ENCODE measurements at regions not wholly inside any gene's neighbourhood (a gene's known extent, or its start where the extent isn't known, plus 50 kb on each side); places are given as distances from the start of the nearest gene placed in this dataset.

DNA sequence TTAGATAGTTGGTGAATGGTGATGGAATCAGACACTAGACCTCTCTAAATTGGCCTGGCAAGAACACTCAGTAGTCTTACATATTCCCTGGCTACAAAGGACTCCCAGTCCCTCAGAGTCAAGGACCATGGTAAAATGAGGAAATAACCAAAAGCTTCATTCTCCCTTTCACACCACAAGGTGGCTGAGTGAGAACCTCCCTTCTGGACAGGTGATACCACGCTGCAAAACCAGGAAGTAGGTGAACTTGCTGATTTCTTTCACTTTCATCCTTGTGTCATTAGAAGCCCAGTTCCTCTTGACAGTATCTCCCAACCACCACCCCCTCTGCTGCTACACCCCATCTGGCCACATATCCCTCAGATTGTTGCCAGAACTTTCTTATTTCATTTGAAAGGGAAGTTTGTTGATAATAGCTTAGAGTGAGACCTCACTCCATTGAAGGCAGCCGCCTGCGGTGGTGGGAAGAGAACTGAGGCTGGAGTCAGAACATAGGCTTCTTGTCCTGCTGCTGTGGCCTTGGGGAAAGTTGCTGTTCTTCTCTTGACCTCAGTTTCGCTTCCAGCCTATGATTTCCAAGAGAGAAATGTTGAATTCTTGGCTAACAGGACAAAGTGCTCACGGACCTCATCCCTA is 290.6 kb upstream of the CCL2 start:
- no peak for DNase-seq (ENCODE audit: low read depth in 1 of 2, low spot score in 1 of 2)

- no peak for DNase-seq (ENCODE audit: low read depth in 1 of 2, low spot score in 1 of 2)
These were observed 288.6 kb upstream of the CCL2 start for GRCh38 chr17:33966410-33967059.

- DNase-seq (ENCODE audit: low read depth in 1 of 2, low spot score in 1 of 2) = no peak
These were observed 287.3 kb upstream of the CCL2 start for GRCh38 chr17:33967608-33968349.

DNA sequence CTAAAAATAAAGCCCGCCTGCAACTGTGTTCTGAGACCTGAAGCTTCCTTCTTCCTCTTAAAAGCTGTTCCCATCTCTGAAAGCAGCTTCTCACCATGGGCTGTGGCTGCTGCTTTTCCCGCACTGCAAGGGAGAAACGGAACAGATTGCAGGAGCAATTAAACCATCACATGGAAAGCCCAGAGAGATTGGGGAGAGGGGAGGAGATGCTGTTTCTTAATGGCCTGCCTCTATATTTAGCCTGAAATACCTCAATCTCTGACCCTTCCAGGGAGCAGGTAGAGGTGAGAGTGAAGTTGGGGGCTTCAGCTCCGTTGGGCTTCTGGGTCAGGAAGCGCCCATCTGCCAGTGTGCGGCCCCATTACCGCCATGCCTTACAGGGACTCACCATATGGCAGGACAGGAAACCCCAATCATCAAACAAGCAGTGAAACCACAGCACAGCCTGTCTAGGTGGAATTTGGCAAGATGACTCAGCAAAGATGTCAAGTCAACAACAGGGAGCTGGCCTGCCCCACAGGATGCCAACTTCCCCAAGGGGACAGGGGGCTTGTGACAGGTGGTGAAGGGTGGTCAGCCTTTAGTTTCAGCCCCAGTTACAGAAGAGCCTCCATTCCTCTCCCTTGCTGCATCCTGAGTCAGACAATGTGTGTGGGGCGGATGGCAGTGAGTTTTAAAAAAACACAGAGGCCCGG is 286.6 kb upstream of the CCL2 start:
- DNase-seq (ENCODE audit: low read depth in 1 of 2, low spot score in 1 of 2) = peak in 1 of 2 donors; percentile 2

DNA sequence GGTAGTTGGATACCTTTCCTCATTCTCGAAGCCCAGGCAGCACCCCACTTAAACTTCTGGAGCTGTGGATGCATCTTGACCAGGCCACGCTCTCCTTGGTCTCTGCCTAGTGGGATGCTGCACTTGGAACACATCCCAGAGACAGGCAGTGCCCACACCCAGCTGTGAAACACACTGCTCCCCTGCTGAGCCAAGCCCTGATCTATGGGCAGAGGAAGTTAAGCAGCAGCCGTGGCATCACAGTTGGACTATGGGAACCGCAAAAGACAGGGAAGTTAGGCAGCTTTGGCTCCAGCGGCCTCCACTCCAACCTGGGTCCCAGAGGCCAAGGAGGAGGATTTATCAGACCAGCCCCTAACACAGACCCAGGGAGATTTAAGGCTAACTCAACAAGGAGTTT is 284.8 kb upstream of the CCL2 start:
- no peak for DNase-seq (ENCODE audit: low read depth in 1 of 2, low spot score in 1 of 2)

- no peak for DNase-seq (ENCODE audit: low read depth in 1 of 2, low spot score in 1 of 2)
These were observed 282.3 kb upstream of the CCL2 start for GRCh38 chr17:33972763-33973162.

- no peak for DNase-seq (ENCODE audit: low read depth in 1 of 2, low spot score in 1 of 2)
These were observed 281.6 kb upstream of the CCL2 start for GRCh38 chr17:33973491-33973890.

DNA sequence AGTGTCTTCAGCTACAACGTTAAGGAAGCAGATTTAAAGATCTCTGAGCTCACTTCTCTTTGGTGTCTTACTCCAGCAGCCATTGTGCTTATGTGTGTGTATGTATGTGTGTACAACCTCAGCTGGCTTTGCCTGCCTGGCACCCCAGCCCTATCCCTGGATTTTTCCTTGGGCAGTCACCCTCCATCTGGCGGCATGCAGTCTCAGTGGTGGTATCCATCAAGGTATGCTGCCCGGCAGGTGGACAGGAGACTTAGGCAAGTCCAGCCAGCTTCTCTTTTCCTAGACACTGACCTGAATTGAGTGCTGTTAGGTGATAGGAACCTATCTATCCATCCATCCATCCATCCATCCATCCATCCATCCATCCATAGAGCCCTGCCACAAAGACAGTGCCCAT is 280.8 kb upstream of the CCL2 start:
- DNase-seq (ENCODE audit: low read depth in 1 of 2, low spot score in 1 of 2) = no peak

- DNase-seq (ENCODE audit: low read depth in 1 of 2, low spot score in 1 of 2) = no peak
These were observed 278.3 kb upstream of the CCL2 start for GRCh38 chr17:33976831-33977230.

GRCh38 chr17:33977729-33978514 is 277.2 kb upstream of the CCL2 start:
- DNase-seq (ENCODE audit: low read depth in 1 of 2, low spot score in 1 of 2) = no peak

DNA sequence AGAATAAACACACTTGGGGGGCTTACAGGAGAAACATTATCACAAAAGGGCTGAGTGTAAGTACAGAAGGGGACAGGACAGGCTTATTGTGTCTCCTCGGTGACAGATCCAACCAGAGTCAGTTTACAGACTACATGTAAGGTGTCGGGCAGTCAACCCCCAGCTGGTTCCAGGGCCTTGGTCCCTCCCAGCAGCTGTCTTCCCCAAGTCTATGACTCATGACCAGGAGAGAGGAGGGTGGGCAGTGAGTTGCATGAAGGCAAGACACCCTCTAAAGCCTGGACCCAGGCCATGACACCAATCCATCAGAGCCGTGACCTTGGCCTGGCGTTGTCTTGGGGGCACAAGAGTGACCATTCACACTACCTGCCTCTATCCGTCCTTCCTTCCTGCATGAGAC is 276.2 kb upstream of the CCL2 start:
- DNase-seq (ENCODE audit: low read depth in 1 of 2, low spot score in 1 of 2) = no peak

GRCh38 chr17:33980193-33980592 is 274.9 kb upstream of the CCL2 start:
- no peak for DNase-seq (ENCODE audit: low read depth in 1 of 2, low spot score in 1 of 2)

GRCh38 chr17:33981711-33982601 is 273.1 kb upstream of the CCL2 start:
- no peak for DNase-seq (ENCODE audit: low read depth in 1 of 2, low spot score in 1 of 2)

DNA sequence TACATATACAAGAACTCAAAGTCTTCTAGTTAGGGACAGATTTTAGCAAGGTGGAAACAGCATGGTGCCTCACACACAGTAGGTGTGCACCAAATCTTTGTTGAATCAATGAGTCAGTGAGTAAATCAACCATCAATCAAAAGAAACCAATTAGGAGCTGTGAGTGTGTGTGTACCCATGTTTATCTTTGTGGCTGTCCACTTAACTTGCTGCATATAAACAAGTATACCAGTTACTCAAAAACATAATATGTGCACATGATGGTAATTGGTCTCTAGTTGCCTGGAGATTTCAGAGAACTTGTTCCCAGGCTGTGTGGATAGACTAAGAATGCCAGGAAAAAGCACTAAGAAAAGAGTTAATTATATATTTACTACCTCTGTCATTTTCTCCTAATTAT is 272.2 kb upstream of the CCL2 start:
- no peak for DNase-seq (ENCODE audit: low read depth in 1 of 2, low spot score in 1 of 2)

DNA sequence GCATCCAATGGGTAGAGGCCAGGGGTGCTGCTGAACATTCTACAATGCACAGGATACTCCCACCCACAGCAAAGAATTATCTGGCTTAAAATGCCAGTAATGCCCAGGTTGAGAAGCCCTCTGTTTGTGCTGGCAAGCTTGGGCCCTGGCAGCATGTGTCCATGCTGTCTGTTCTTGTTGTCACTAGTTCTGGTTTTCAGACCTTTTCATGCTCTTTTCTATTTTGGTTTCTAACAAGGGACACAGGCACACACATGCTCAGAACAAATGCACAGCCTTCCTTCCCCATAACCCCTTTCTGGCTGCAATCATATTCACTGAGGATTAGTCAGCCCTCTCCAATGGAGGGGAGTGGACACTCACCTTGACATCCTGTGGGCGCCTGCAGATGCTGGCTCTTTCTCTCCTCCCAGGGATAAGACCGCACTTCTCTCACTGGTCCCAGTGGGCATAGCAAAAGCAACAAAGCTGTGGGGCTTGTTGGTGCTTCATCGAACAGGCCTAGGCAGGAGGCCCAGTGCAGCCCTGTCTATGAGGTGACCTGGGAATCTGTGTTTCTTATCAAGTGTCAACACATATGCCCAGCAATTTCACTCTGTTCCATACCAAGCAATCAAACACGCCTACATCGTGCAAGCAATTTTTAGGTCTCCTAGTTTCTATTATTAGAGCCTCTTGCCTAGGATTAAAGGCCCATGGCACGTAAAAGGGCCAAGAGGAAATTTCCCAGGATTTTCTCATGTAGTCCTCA is 271.1 kb upstream of the CCL2 start:
- DNase-seq (ENCODE audit: low read depth in 1 of 2, low spot score in 1 of 2) = no peak

- no peak for DNase-seq (ENCODE audit: low read depth in 1 of 2, low spot score in 1 of 2)
These were observed 269.0 kb upstream of the CCL2 start for GRCh38 chr17:33986088-33986487.

DNA sequence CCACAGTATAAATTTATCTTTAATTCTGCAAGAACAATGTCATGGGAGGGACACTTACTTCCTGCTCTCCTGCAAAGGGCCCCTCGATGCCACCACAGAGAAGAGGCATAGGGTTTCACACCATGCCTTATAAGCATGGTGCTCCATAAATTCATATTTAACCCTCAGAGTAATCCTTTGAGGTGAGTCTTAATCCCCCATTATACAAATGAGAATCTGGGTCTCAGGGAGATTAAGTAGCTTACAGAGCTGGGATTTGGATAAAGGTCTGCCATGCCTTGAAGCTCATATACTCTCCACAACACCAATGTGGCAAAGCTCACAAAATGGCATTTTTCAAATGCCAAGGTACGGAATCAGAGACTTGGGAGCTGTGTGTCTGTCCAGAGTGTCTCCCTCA is 268.5 kb upstream of the CCL2 start:
- DNase-seq (ENCODE audit: low read depth in 1 of 2, low spot score in 1 of 2) = no peak

GRCh38 chr17:33987162-33987561 is 267.9 kb upstream of the CCL2 start:
- DNase-seq (ENCODE audit: low read depth in 1 of 2, low spot score in 1 of 2) = no peak

- DNase-seq (ENCODE audit: low read depth in 1 of 2, low spot score in 1 of 2) = no peak
These were observed 265.5 kb upstream of the CCL2 start for GRCh38 chr17:33989361-33990148.

All from activated CD4-positive, alpha-beta T cell treated with anti-CD3 and anti-CD28 coated beads, Interleukin-2, amount 50 U/mL, for 24 hours (primary cell).